Ishikawa (cell line): ENCODE measurements at regions not wholly inside any gene's neighbourhood (a gene's known extent, or its start where the extent isn't known, plus 50 kb on each side); places are given as distances from the start of the nearest gene placed in this dataset.

Experiments
- MAX ChIP-seq: IDR thresholded peaks from 2 replicates; pipeline ENCODE4 v1.6.1; 2012
- REST ChIP-seq: IDR thresholded peaks from 2 replicates; pipeline ENCODE4 v1.6.1; 2012; ENCODE audit warnings: low read depth, mild to moderate bottlenecking
- TAF1 ChIP-seq: IDR thresholded peaks from 2 replicates; pipeline ENCODE4 v1.6.1; 2012; ENCODE audit warnings: low read depth, mild to moderate bottlenecking
- TEAD4 ChIP-seq: IDR thresholded peaks from 2 replicates; pipeline ENCODE4 v1.6.1; 2012
- YY1 ChIP-seq: IDR thresholded peaks from 2 replicates; pipeline ENCODE4 v1.6.1; 2012; ENCODE audit warnings: low read depth

GRCh38 chr16:86949630-86950029 lies 367.6 kb downstream of the C16orf95 start:
- no peak for TF ChIP-seq REST
- no peak for TF ChIP-seq TAF1
- TF ChIP-seq YY1, result no peak
- TF ChIP-seq TEAD4, result no peak
- no peak for TF ChIP-seq MAX
